Stimulated activated CD8-positive, alpha-beta memory T cell treated with anti-CD3 and anti-CD28 coated beads, Interleukin-4, amount 100 ng/mL, for 24 hours (primary cell): ENCODE measurements at regions not wholly inside any gene's neighbourhood (a gene's known extent, or its start where the extent isn't known, plus 50 kb on each side); places are given as distances from the start of the nearest gene placed in this dataset.
"Not testable (repeated sequence)": the region's sequence is repeated elsewhere in the genome, so short reads cannot be mapped to it uniquely, and the experiment has no call there.

Source experiments
- DNase-seq: peaks from one replicate; pipeline ENCODE4 v3.0.0-alpha.2; 2020; ENCODE audit warnings: low read depth

DNA sequence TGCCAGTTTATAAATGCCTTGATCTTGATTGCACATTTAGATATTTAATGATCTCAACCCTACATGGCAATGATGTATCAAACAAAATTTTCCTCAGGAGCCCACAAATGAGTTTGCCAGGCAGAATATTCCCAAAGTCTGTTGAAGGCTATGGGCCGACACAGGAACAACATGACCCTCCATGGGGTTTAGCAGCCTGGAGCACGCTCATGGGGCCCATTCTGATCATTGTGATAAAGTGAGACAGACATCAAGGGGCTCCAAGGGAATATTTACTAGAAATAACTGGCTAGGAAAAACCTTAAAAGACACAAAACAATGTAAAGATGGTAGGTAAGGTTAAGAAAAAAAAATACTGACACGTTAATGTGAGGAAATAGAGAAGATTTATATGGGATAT lies 485.4 kb downstream of the PLCL1 start:
- no peak for DNase-seq

DNA sequence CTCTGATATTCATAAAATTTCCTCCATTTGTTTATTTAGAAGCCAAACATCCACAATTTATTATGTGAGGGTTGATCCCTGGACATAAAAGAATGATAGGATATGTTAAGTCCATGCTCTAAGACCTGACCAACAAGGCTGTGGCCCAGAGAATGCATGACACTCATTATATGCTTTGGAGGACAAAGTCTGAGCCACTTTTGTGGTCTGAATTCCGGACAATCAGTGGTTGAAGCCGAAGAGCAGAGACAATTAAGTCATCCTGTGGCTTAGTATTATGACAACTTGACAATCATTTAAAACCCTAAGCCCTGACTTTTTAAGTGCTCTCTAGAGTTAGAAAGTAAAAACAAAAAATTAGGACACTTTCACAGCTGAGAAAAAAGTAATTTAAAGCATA lies 483.3 kb downstream of the PLCL1 start:
- DNase-seq = no peak

DNA sequence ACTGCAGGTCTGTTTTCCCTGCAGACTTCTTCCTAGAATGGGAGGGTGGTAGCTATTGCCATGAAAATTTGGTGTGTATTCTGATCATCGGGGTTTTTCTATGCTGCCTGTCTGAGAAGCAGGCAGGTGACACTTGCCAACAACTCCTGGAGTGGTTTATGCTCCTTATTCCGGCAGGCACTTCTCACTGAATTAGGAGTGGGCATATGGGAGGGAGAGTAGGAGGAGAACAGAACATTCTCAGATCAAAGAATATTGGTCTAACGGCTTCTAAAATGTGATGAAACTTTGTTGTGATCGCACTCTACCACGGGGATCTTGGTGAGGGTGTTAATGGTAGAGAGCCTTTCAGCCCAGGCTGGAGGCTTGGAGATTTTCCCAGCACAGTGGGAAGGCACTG lies 480.8 kb downstream of the PLCL1 start:
- DNase-seq = no peak

DNA sequence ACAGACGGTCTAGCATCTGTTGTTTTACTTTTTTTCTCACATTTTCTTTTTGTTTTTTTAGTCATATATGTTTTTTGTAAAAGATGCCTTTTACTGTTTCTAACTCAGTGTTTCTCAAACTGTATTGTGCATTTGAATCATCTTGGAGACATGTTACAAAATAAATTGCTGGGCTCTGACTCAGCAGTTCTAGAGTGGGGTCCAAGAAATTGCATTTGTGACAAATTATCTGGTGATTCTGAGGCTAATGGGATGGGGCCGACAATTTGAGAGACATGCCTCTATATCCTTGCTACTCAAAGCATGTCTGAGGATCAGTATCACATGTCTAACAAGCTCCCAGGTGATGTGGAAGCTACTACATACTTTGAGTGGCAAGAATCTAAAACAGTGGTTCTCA lies 478.8 kb downstream of the PLCL1 start:
- DNase-seq = no peak

DNA sequence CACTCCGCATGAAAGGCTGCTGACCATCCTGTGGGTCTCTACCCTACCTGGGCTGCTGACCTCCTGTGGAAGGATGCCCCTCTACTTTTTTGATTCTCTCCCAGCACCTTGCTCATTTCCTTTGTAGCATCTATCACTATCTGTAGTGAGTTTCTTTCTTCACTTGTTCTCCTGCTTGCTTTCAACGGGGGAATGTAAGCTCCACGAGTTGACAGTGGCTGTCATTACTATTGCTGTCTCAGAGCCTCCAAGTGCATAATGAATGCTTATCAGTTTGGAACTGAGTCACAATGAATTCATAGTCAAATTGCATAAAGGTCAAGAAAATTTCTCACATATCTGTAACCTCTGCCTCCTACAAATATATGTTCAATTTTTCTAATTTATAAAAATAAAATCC lies 477.7 kb downstream of the PLCL1 start:
- DNase-seq = no peak

DNA sequence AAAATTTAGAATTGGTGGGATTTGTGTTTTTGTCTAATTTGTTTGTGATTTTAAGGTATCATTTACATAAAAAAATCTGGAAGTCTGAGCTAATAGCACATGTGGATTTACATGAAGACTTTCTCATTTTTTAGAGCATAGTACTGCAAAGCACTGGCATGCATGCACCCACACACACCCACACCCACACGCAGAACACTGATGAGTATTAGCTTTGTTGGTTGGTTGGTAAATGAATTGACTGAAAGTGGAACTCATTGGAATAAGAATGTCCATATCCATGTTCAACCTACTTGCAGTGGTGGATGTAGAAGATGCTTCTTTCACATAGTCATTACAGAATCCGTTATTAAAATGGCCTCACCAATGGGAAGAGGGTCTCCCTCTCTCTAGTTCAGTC lies 475.8 kb downstream of the PLCL1 start:
- DNase-seq = no peak

DNA sequence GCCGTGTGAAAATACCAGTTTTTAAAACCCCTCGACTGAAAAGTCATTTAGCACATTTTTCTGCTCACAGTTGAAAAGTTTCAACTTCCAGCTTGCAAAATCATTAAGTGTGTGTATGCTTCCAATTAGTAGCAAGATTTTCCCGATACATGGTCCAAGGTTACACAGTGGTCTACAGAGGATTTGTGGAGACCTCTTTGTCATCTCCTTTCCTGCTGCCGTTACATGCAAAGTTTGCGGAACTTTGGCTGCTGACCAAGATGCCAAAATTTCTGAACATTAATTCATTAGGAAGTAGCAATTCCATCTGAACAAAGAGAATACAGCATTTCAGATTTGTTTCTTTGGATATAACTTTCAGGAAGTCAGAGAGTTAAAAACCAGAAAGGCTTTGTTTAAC lies 474.6 kb downstream of the PLCL1 start:
- DNase-seq = no peak

DNA sequence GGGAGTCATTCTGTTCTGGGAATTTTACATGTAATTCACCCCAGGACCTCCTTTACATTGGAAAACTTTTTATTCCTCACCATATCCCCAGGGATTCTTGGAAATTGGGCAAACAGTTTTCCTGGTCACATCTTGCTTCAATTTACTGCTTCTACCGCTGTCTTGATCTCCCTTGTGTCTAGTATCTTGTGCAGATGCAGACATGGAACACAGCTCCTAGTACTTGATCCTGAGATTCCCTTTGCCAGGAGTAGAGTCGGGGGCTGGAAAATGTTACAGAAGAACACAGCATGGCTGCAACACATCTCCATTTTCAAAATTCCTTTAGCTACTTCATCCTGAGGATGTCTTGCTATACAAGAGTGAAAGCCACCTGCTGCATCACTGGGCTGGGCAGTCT lies 472.8 kb downstream of the PLCL1 start:
- DNase-seq = no peak

DNA sequence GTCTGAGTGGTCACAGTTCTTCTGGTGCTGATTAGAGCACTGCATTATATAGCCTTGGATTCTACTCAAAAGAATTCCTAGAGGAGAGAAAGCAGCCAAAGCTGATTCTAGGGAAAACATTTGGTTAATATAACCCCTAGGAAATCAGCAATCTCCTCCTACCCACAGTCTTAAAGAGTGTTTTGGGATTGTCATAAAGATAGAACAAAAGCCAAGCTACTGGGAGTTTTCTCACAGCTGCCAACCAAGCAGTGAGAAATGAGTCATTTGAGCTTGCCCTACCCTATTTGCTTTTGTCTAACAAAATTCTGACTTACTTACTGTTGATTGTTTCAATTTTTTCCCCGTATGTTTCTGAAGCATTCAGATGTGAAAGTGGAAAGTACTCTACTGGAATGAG lies 469.3 kb downstream of the PLCL1 start:
- DNase-seq = no peak

DNA sequence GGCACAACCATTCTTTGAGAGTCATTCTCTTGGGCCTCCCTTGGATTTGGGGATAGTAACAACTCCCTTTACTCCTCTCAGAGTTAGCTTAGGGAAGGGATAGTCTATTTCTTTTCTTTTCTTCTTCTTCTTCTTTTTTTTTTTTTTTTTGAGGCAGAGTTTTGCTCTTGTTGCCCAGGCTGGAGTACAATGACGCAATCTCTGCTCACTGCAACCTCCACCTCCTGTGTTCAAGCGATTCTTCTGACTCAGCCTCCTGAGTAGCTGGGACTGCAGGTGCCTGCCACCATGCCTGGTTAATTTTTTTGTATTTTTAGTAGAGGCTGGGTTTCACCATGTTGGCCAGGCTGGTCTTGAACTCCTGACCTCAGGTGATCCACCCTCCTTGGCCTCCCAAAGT lies 465.8 kb downstream of the PLCL1 start:
- DNase-seq = not testable (repeated sequence)

DNA sequence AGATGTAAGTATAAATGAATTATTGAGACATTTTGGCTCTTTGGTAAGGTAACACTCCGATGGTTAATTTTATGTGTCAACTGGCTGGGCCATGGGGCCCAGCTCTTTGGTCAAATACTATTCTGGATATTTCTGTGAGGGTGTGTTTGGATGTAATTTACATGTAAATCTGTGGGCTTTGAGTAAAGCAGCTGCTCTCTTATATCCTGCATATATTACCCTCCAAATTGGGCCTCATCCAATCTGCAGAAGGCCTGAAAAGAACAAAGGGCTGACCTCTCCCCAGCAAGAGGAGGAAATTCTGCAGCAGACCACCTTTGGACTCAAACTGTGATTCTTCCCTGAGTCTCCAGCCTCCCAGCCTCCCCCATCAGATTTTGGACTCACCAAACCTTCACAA lies 464.1 kb downstream of the PLCL1 start:
- DNase-seq = no peak

DNA sequence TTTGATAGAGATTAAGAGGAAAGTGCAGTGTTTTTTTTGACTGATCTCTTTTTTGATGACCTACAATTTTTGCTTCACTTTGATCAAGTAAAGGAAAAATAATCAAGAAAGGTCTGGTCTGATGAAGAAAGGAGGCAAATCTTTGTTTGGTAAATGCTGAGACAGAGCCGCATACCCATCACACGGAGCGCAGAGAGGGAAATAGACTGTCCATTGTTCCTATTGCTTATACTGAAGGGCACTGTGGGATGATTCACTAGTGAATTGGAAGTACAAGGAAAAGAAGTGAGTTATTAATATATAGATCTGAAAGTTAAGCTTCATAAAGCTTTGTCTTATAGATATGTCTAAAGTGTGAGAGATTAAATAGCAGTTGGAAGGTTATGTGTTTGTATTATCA lies 455.1 kb downstream of the PLCL1 start:
- DNase-seq = no peak

DNA sequence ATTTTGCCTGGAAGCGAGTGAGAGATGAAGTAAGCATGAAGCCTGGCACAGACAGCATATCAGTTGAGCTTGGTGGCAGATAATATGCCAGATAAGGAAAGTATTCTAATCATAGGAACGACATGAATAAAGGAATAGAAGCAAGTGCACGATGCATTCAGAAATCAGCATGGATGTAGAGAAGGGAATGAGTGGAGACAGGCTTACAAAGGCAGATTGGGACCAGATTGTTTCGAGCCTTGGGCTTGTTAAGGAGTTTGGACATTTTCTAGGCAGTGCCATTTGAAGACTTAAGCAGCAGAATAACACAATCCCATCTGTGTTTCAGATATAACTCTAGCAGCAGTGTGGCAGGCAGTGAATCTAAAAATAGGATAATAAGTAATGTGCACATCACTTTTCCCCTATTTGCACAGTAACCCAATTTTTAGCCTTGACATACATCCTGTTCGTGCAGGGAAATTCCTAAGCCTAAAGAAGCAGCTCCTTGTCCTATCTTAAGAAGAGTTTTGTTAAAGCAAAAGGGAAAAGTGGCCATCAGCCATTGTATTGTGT lies 450.2 kb downstream of the PLCL1 start:
- no peak for DNase-seq

DNA sequence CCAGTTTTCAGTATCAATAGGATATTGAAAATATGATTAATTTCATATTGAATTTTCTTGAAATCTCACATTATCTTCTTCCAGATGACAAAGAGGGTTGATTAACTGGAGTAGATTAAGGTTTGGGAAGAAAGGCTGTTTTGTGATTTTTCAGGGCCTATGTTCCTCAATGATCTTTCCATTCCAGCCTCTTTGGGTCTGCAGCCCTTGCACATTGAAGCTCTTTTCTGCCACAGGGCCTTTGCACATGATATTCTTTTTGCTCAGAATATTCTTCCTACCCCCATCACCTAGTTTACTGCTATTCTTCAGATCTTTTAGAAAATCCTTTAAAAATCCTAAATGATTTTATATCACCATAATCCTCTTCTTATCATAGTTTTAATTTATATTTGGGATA lies 449.6 kb downstream of the PLCL1 start:
- DNase-seq = no peak

DNA sequence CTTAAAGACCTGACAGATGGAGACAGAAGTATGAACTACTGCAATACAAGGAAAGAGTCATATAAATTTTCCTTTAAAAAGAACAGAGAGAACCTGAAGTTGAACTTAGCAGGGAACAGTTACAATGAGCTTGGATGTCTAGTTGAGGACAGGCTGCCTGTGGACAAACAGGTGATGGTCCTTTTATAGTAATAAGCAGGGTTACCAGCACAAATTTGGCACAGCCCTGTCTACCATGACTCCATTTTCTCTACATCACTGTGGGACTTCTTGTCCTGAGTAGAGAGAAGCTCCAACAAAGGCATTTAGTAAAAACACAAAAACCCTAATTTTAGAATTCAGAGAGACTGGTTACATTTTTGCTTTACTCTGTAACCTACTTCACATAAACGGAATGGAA lies 448.1 kb downstream of the PLCL1 start:
- no peak for DNase-seq

DNA sequence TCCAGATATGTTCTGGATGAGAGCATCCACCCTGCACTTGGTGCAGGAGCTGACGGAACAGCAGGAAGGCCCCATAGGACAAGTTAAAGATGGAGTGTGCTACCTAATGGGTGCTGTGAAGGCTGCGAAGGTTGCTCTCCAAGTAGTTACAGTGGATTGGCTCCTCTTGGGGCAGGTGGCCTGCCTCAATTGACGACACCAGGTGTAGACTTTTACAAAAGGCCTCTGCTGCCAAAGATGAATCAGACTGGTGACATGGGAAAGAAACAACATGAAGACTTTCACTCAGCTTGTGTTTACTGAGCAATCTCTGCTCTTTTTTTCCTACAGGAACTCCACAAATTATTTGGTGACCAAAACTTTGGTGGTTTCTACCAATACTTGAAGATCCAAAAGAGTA lies 437.7 kb downstream of the PLCL1 start:
- DNase-seq = no peak

DNA sequence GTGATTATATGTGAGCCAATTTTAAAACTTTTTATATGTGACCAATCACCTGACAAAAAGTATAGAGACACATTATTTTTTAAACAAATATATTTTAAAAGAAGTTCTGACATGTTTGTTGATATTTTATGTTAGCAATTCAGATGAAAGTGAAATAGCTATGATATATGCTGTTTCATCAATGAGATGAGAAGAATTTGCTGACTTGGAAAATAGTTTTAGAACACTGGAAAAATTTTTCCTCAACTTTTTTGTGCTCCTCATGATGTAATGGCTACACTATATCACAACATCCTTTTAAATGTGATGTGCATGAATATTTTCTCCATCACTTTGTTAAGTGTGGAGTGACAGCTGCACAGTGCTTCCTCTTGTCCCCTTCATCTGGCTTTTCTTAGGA lies 434.0 kb downstream of the PLCL1 start:
- no peak for DNase-seq

DNA sequence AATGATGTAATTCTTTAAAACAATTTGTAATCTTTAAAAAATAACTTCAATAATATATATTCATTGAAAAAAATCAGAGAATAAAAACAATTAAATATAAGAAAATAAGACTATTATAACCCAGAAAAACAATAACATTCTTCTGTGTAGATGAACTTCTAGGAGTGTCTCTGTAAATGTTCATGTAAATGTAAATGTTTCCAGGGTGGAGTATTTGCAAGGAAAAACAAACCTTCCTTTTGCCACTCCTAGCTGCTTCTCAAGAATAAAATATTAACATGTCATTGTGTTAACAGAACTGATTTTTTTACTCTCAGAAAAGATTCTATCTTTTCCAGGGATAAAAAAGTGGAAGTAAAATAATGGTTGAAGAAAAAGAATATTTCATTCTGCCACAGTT lies 431.9 kb downstream of the PLCL1 start:
- DNase-seq = no peak

DNA sequence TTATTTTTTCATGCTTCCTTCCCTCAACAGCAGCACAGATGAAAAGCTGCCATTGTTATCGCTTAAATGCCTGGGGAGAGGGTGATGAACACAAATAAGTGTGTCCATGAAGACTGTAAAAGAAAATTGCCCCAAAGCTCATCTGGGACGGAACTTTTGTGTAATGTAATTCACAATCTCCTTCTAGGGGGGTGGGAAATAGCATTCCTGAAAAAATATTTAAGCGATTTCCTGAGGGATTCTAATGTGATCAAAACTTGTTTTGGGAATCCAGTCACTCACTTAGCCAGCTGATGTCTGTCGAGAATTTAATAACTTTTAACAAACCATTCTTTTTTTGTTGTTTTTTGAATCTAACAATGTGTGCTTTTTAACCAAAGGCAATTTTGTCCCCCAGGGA lies 427.9 kb downstream of the PLCL1 start:
- DNase-seq = no peak

DNA sequence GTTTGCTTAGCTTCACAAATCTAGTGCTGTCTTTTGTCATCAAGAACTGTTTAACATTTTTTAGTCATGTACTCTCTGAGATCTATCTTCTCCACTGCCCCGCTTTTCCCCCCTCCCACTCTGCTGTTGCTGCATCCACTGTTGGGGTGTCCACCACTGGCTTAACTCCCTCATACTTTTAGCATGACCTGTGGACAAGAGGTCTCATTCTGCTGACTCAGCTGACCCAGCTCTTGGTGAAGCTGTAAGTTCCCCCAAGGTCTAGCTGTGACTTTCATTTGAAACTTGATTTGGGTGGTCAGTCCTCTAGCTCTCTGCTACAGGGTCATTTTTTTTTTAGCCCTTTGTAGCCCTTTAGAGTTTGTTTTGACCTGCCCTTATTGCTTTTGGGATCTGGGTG lies 427.2 kb downstream of the PLCL1 start:
- no peak for DNase-seq

DNA sequence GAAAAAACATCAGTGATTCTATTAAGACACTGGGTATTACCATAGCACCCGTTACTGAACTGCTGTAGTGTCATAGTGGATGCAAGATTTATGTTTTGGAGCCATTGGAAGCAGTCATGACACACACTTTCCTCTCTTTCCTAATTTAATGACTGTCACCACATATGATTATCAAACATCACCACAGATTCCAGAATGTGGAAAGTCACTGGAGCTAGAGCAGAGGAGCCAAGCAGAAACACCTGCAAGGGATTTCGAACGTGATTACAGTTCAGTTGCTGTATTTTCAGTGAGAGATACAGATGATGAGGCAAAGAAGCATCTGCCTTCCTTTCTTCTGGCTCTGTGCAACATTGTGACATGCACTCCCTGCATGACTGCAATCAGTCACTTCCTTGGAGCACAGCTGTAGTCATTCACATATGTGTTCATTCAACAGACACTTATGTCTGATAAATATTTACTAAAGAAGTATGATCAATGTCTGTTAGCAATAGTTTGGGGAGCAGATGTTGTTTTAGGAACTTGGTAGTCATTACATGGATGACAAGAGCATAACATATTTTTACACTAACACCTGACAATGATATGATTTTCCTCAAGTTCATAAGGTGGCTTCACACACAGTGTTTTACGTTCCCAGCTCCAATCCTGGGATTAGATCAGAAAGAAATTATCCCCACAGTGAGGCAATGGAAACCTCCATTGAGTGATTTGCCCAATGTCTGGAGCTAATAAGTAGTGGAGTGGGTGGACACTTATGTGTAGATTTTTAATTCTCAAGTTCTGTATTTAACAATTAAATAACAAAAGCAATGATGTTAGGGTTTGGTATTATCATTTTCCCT lies 416.6 kb downstream of the PLCL1 start:
- DNase-seq = no peak

DNA sequence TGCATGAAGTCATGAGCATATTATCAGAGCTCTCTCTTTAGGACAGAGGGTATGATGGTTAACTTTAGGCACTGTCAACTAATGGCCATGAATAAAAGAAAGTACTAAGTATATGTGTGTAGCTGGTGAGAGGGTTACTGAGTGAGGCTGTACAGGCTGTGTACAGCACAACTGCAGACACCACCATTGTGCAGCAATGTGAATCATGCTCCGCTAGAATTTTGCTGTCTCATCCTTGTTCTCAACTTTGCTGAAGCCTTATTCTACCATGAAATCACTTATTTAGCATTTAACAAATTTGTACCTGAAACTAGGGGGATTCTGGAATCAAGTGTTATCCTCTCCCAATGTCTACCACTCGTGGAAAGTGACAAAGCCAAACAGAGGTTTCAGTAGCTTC lies 414.9 kb downstream of the PLCL1 start:
- DNase-seq = no peak

DNA sequence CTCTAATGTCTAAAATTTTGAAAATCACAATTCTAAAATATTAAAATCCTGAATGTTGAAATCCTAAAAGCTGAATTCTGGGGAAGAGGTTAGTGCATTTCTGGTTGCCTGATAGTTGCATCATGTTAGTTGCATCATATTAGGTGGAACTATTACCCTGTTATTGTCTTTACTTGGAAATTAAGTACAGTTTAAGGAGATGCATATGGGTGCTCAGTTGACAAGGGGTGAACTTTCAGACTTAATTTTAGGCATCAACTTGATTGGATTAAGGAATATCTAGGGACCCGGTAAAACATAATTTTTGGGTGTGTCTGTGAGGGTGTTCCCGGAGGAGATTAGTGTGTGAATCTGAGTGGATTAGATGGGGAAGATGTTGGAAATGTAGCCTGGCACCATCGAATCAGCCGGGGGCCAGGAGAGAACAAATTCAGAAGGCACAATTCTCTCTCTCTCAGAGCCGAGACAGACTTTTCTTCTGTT lies 409.8 kb downstream of the PLCL1 start:
- no peak for DNase-seq

DNA sequence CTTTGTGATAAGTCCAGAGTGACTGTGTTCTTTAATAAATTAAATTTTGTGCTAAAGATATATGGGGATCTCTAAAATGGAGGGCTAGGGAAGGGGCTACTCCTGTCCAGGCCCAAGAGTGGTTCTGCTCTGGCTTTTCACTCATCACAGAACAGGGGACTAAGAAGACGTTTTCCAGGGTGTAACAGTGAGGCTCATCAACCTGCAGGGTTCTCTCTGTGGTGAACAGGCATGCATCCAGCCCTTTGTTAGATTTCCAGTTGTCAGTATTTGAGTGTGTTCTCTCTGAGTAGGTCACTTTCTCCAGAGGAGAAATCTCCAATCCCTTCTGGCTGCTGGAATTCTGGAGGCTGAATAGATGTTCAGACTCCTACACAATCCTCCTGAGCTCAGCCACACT lies 408.9 kb downstream of the PLCL1 start:
- DNase-seq = no peak
